Natural killer cell (primary cell): ENCODE measurements at regions not wholly inside any gene's neighbourhood (a gene's known extent, or its start where the extent isn't known, plus 50 kb on each side); places are given as distances from the start of the nearest gene placed in this dataset.

ENCODE experiments used
- ATAC-seq, 3 donors: fragments of 150-1000 bp in 2 of 3; fragments of 200-7000 bp in 1 of 3; cut with Tn5 transposase; 1 replicate in 1 of 3; 2 replicates in 2 of 3; pipeline ENCODE4 v1.10.0; 2021; ENCODE audit warnings: mild to moderate bottlenecking in 2 of 3, moderate library complexity in 2 of 3
- DNase-seq, 2 donors: peaks; one replicate each; pipeline versions ENCODE4 v3.0.0 to v3.0.0-alpha.2; 2013 to 2021; ENCODE audit warnings: mixed read lengths in 1 of 2
- H3K27ac ChIP-seq: one replicate; pipeline ENCODE4 v1.5.1; 2013; ENCODE audit warnings: mild to moderate bottlenecking, low read length
- H3K27me3 ChIP-seq: one replicate; pipeline ENCODE4 v1.6.1; 2013; ENCODE audit warnings: low read length; ENCODE audit not compliant: control insufficient read depth, insufficient read depth
- H3K36me3 ChIP-seq: one replicate; pipeline ENCODE4 v1.6.1; 2013; ENCODE audit warnings: low read length; ENCODE audit not compliant: control insufficient read depth, insufficient read depth
- H3K4me1 ChIP-seq: one replicate; pipeline ENCODE4 v1.6.1; 2013; ENCODE audit warnings: low read length; ENCODE audit not compliant: control insufficient read depth, insufficient read depth
- H3K4me3 ChIP-seq: one replicate; pipeline ENCODE4 v1.5.1; 2013; ENCODE audit warnings: low read length
- H3K9me3 ChIP-seq: one replicate; pipeline ENCODE4 v1.6.1; 2013; ENCODE audit warnings: low read length; ENCODE audit not compliant: control insufficient read depth, insufficient read depth
- H3K27ac Mint-ChIP-seq, 2 donors: one replicate each; pipeline ENCODE4 v1.8.0; 2022; ENCODE audit warnings: mild to moderate bottlenecking in 2 of 2, mixed read lengths in 2 of 2, moderate library complexity in 1 of 2
- H3K27me3 Mint-ChIP-seq, 2 donors: one replicate each; pipeline ENCODE4 v1.8.0; 2022; ENCODE audit warnings: low read depth in 2 of 2, mixed read lengths in 2 of 2
- H3K36me3 Mint-ChIP-seq: one replicate; pipeline ENCODE4 v1.8.0; 2022; ENCODE audit warnings: mixed read lengths
- H3K4me1 Mint-ChIP-seq, 2 donors: one replicate each; pipeline ENCODE4 v1.8.0; 2022; ENCODE audit warnings: mixed read lengths in 2 of 2
- H3K4me3 Mint-ChIP-seq: one replicate; pipeline ENCODE4 v1.8.0; 2022; ENCODE audit warnings: mild to moderate bottlenecking, moderate library complexity, mixed read lengths
- H3K9me3 Mint-ChIP-seq, 2 donors: one replicate each; pipeline ENCODE4 v1.8.0; 2022; ENCODE audit warnings: mixed read lengths in 2 of 2
- WGBS: methylation state at CpG from one replicate; pipeline ENCODE4 v1.1.7; 2013; ENCODE audit warnings: missing lambda C conversion rate; ENCODE audit not compliant: insufficient coverage; 5-methylcytosine and 5-hydroxymethylcytosine counted together
- intact Hi-C: fragments of 100-400 bp; cut with micrococcal nuclease; formaldehyde crosslinking; loops from one replicate; pipeline ENCODE4 v1.14.2; 2022
- TF ChIP-seq, protein P1 (sequence below): fragments of 200-600 bp; IDR thresholded peaks from one replicate; pipeline ENCODE4 v1.8.0; 2022; ENCODE audit warnings: antibody characterized with exemption

DNA sequence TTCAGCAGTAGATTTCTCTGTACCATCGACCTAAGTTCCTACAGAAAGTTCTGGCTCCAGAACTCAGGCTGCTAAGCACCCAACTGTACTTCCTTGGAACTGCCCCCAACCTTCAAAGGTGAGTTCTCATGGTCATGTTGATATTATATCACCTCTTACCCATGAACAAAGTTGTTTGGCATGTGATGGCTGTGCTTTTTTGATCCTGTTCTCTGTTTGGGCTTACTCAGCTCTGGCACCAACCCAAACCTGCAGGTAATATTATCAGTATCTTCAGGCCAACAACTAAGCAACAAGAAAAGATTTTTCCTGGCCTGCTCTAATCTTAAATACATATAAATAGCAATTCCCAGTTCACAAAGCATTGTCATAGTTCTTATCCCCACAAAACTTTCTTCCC, 318.7 kb upstream of the LMCD1 start:
- H3K9me3 ChIP-seq: no peaks in the 10 kb centered on the region
- 86% methylated on average over 1 of the region's 1 CpG for WGBS

DNA sequence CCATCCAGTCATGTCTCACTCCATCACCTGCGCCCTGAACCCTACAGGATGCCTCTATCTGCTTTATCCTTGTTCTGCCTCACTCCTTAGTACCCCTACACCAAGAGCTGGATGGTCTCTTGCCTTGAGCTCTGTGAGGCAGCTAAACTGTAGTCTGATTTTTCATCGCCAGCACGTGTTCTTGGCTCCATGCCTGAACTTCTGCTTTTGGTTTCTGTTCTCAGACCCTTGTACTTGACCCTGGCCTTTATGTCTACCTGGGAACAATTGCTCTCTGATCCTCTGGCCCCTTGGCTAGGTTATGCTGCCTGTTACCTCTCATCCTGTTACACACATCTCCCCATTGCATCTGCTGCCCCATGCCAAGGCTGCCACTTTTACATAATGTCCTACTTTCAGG, 318.0 kb upstream of the LMCD1 start:
- H3K27me3 Mint-ChIP-seq: peaks cover 0 to 4% of the 10 kb centered on the region in 2 donors
- 48% methylated on average over 3 of the region's 3 CpGs for WGBS
- H3K36me3 ChIP-seq: no peaks in the 10 kb centered on the region
- no peak overlapping the region for H3K27ac ChIP-seq
- no peaks in the 10 kb centered on the region for H3K9me3 ChIP-seq
- H3K27me3 ChIP-seq: no peaks in the 10 kb centered on the region
- H3K9me3 Mint-ChIP-seq: no peaks in the 10 kb centered on the region
- no peak overlapping the region for H3K27ac Mint-ChIP-seq
- H3K4me1 ChIP-seq: no peaks in the 10 kb centered on the region
- H3K4me3 Mint-ChIP-seq: no peak overlapping the region
- TF ChIP-seq, protein P1, sequence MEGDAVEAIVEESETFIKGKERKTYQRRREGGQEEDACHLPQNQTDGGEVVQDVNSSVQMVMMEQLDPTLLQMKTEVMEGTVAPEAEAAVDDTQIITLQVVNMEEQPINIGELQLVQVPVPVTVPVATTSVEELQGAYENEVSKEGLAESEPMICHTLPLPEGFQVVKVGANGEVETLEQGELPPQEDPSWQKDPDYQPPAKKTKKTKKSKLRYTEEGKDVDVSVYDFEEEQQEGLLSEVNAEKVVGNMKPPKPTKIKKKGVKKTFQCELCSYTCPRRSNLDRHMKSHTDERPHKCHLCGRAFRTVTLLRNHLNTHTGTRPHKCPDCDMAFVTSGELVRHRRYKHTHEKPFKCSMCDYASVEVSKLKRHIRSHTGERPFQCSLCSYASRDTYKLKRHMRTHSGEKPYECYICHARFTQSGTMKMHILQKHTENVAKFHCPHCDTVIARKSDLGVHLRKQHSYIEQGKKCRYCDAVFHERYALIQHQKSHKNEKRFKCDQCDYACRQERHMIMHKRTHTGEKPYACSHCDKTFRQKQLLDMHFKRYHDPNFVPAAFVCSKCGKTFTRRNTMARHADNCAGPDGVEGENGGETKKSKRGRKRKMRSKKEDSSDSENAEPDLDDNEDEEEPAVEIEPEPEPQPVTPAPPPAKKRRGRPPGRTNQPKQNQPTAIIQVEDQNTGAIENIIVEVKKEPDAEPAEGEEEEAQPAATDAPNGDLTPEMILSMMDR: no peak
- DNase-seq: no peak
- H3K4me1 Mint-ChIP-seq: no peaks in the 10 kb centered on the region
- ATAC-seq: no peak
- no peak overlapping the region for H3K4me3 ChIP-seq
- H3K36me3 Mint-ChIP-seq: no peaks in the 10 kb centered on the region
- intact Hi-C loops: no loop called here

More for the DNA sequence above, 318.7 kb upstream of the LMCD1 start:
- intact Hi-C loops: no loop called here
- Histone ChIP-seq H3K4me1 (no peaks in the 10 kb centered on the region), H3K27ac (no peak overlapping the region), H3K36me3 (no peaks in the 10 kb centered on the region), H3K27me3 (no peaks in the 10 kb centered on the region), H3K4me3 (no peak overlapping the region)
- Mint-ChIP-seq H3K36me3 (no peaks in the 10 kb centered on the region), H3K9me3 (no peaks in the 10 kb centered on the region), H3K4me1 (no peaks in the 10 kb centered on the region), H3K4me3 (no peak overlapping the region), H3K27me3 (peaks cover 0 to 4% of the 10 kb centered on the region in 2 donors), H3K27ac (no peak overlapping the region)
- ATAC-seq (no peak), DNase-seq (no peak)
- TF ChIP-seq, protein P1: no peak

DNA sequence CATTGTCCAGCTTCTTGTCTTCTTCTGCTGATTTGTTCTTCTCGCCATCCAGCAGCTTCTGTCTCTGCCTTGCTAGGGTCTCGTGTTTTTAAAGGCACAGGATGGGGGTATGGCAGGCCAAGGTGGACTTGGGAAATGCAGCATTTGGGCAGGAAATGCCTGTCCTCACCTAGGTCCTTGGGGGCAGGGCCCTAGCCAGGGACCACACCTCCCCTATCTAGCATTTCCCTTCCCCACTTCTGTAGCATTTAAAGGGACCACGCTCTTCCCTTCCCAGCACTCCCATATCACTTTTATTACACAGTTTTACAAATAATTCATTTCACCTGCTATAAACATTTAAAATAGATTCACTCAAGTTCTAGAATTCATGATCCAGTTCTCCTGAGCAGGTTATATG, 315.4 kb upstream of the LMCD1 start:
- no peaks in the 10 kb centered on the region for H3K4me1 Mint-ChIP-seq
- no peaks in the 10 kb centered on the region for H3K36me3 Mint-ChIP-seq
- H3K27me3 Mint-ChIP-seq: peaks cover 0 to 1% of the 10 kb centered on the region in 2 donors
- Histone ChIP-seq H3K36me3 (no peaks in the 10 kb centered on the region), H3K27ac (no peak overlapping the region), H3K4me3 (no peak overlapping the region), H3K9me3 (no peaks in the 10 kb centered on the region), H3K4me1 (no peaks in the 10 kb centered on the region), H3K27me3 (no peaks in the 10 kb centered on the region)
- ATAC-seq: no peak
- DNase-seq: no peak
- 95% methylated on average over 3 of the region's 3 CpGs for whole genome bisulfite sequencing
- H3K4me3 Mint-ChIP-seq: no peak overlapping the region
- TF ChIP-seq, protein P1: no peak
- H3K27ac Mint-ChIP-seq: no peak overlapping the region
- peaks cover under 1% of the 10 kb centered on the region in 2 donors for H3K9me3 Mint-ChIP-seq
- intact Hi-C loops: no loop called here

DNA sequence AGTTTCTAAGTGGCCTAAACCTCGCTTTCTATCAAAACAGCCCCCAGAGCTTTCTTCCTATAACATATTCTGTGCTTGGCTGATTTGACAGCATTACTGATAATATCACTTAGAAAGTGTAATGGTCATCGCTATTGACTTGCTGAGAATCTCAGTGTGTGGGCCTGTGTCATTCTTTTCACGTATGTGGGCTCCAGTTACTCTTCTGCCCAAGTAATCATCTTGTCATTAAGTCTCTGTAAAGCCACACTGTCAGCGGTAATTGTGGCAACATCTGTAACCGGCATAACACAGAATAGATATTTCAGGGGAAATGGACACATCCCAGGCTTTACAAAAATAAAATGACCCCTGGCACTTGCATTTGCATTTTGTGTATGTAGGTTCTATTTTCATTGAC, 313.6 kb upstream of the LMCD1 start:
- no peaks in the 10 kb centered on the region for H3K4me1 ChIP-seq
- H3K27ac ChIP-seq: no peak overlapping the region
- WGBS: 88% methylated on average over 3 of the region's 5 CpGs
- Mint-ChIP-seq H3K4me3 (no peak overlapping the region), H3K9me3 (peaks cover 5 to 6% of the 10 kb centered on the region in 2 donors), H3K4me1 (no peaks in the 10 kb centered on the region), H3K27ac (no peak overlapping the region), H3K27me3 (peaks cover 0 to 13% of the 10 kb centered on the region in 2 donors), H3K36me3 (no peaks in the 10 kb centered on the region)
- H3K36me3 ChIP-seq: no peaks in the 10 kb centered on the region
- ATAC-seq (no peak), DNase-seq (no peak)
- TF ChIP-seq, protein P1: no peak
- H3K9me3 ChIP-seq: no peaks in the 10 kb centered on the region
- intact Hi-C loops: no loop called here
- H3K4me3 ChIP-seq: no peak overlapping the region
- no peaks in the 10 kb centered on the region for H3K27me3 ChIP-seq
